ENCODE measurements at regions not wholly inside any gene's neighbourhood (a gene's known extent, or its start where the extent isn't known, plus 50 kb on each side); places are given as distances from the start of the nearest gene placed in this dataset.

DNA sequence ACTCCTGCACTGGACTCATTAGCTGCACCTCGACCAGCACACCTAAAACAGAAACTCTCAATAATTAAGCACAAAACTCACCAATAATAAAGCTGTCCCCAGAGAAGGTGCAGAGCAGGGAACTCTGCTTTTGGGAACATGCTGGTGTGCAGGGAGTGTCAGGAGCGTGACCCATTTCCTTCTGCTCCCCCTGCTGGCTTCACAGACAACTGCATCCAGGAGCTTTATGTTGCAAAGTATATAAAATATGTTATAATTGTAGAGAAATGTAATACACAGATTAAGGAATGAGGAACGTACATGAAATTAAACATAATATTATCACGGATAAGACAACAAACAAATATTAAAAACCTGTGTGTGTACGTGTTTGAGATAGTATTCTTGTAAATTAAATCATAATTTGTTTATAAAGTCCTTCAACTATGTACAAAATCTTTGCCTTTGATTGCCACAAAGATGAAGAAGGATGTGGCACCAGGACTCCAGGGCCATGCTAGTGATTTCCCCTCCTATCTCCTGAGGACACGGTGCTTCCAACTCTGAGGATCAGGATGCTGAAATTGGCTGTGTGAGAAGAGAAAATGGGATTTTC is 68.6 kb upstream of the MAL start (continued):
- TF ChIP-seq, protein P1, sequence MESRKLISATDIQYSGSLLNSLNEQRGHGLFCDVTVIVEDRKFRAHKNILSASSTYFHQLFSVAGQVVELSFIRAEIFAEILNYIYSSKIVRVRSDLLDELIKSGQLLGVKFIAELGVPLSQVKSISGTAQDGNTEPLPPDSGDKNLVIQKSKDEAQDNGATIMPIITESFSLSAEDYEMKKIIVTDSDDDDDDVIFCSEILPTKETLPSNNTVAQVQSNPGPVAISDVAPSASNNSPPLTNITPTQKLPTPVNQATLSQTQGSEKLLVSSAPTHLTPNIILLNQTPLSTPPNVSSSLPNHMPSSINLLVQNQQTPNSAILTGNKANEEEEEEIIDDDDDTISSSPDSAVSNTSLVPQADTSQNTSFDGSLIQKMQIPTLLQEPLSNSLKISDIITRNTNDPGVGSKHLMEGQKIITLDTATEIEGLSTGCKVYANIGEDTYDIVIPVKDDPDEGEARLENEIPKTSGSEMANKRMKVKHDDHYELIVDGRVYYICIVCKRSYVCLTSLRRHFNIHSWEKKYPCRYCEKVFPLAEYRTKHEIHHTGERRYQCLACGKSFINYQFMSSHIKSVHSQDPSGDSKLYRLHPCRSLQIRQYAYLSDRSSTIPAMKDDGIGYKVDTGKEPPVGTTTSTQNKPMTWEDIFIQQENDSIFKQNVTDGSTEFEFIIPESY (IDR thresholded peaks at IDR 0.05): no peak

DNA sequence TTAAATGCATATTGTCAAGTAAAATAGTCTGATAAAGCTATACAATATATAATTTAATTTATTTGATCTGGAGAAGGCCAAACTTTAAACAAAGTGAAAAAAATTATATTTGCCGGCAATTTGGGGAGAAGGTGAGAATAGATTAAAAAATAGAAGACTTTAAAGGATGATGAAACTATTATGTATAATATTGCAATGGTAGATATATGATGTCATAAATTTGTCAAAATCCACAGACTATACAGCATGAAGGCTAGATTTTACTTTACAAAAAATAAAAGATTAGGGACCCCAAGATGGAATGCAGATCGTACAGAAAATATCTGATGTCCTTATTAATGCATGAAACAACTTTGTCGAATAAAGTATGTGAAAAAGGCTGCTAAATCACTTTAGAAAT is 67.3 kb upstream of the MAL start:
- Histone ChIP-seq H3K27me3 (replicated peaks in 1 of 2; ENCODE audit: control insufficient read depth in 2 of 2, insufficient read depth in 2 of 2, low read length in 1 of 2) (peaks cover 0 to 3% of the 10 kb centered on the region in 2 experiments; a peak in 1 of 4 replicates), H3K27ac (ENCODE audit: control insufficient read depth, insufficient read depth) (no peak overlapping the region), H3K36me3 (ENCODE audit: control insufficient read depth in 2 of 2, insufficient read depth in 2 of 2, low read length in 1 of 2) (no peaks in the 10 kb centered on the region), H3K9me3 (replicated peaks; ENCODE audit: control insufficient read depth, insufficient read depth, low read length) (no peaks in the 10 kb centered on the region), H4K20me1 (ENCODE audit: control insufficient read depth, insufficient read depth) (no peaks in the 10 kb centered on the region), H3K4me3 (no peak overlapping the region), H3K9ac (ENCODE audit: control insufficient read depth, insufficient read depth, low read length) (no peak overlapping the region), H3K79me2 (ENCODE audit: control insufficient read depth, insufficient read depth, low read length) (no peaks in the 10 kb centered on the region), H2AFZ (ENCODE audit: control insufficient read depth, low read depth, low read length) (no peak overlapping the region), H3K4me1 (ENCODE audit: control insufficient read depth, insufficient read depth, low read length) (no peaks in the 10 kb centered on the region), H3K4me2 (ENCODE audit: control insufficient read depth, insufficient read depth) (no peak overlapping the region)
- in situ Hi-C loops (cut with MboI) (no loop called here), intact Hi-C loops (cut with micrococcal nuclease; ENCODE audit: unreplicated experiment) (no loop called here)
- ATAC-seq (no peak), DNase-seq (ENCODE audit: low read depth, low spot score) (no peak), FAIRE-seq (no peak)
- WGBS (ENCODE audit: insufficient coverage, insufficient replicate concordance, low lambda C conversion rate, missing lambda C conversion rate): 10% methylated on average over 3 of the region's 3 CpGs
- CTCF ChIA-PET: interaction anchor here (1.8 to 3.6 kb wide), 3 partner anchors 21 to 83 kb away, joined by 9 to 53 read pairs (median 9); no protein-coding TSS in a partner anchor
- POLR2A ChIA-PET: no interaction called here
- SMC1A ChIA-PET (ENCODE audit: uncharacterized antibody, unreplicated experiment): interaction anchor here (0.8 kb wide), 1 partner anchor 153 kb away, joined by 3 read pairs; no protein-coding TSS in a partner anchor
- BruUV-seq (replicated peaks): no TSS peak
- RAD21 ChIA-PET (ENCODE audit: unreplicated experiment): interaction anchor here (0.5 to 3.0 kb wide), 2 partner anchors 30 to 85 kb away, joined by 4 to 15 read pairs; no protein-coding TSS in a partner anchor
- no peak for TF ChIP-seq SMARCA5 (IDR thresholded peaks at IDR 0.05)
- no peak for TF ChIP-seq NR2C1 (IDR thresholded peaks at IDR 0.05)
- TF ChIP-seq PAX8 (IDR thresholded peaks at IDR 0.05): no peak
- TF ChIP-seq, protein P2, sequence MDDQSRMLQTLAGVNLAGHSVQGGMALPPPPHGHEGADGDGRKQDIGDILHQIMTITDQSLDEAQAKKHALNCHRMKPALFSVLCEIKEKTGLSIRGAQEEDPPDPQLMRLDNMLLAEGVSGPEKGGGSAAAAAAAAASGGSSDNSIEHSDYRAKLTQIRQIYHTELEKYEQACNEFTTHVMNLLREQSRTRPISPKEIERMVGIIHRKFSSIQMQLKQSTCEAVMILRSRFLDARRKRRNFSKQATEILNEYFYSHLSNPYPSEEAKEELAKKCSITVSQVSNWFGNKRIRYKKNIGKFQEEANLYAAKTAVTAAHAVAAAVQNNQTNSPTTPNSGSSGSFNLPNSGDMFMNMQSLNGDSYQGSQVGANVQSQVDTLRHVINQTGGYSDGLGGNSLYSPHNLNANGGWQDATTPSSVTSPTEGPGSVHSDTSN (IDR thresholded peaks at IDR 0.05; ENCODE audit: insufficient replicate concordance, low read depth, low read length): no peak
- no peak for TF ChIP-seq SREBF1 (IDR thresholded peaks at IDR 0.05; ENCODE audit: low read length)
- TF ChIP-seq SMAD1 (IDR thresholded peaks at IDR 0.05; ENCODE audit: low read depth, partially characterized antibody): no peak
- no peak for TF ChIP-seq ZNF384 (IDR thresholded peaks at IDR 0.05; ENCODE audit: borderline replicate concordance, low read depth, low read length)
- TF ChIP-seq, protein P3, sequence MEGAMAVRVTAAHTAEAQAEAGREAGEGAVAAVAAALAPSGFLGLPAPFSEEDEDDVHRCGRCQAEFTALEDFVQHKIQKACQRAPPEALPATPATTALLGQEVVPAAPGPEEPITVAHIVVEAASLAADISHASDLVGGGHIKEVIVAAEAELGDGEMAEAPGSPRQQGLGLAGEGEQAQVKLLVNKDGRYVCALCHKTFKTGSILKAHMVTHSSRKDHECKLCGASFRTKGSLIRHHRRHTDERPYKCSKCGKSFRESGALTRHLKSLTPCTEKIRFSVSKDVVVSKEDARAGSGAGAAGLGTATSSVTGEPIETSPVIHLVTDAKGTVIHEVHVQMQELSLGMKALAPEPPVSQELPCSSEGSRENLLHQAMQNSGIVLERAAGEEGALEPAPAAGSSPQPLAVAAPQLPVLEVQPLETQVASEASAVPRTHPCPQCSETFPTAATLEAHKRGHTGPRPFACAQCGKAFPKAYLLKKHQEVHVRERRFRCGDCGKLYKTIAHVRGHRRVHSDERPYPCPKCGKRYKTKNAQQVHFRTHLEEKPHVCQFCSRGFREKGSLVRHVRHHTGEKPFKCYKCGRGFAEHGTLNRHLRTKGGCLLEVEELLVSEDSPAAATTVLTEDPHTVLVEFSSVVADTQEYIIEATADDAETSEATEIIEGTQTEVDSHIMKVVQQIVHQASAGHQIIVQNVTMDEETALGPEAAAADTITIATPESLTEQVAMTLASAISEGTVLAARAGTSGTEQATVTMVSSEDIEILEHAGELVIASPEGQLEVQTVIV (IDR thresholded peaks at IDR 0.05; ENCODE audit: borderline replicate concordance, partially characterized antibody): no peak
- TF ChIP-seq POLR2A (IDR thresholded peaks at IDR 0.05; ENCODE audit: low read depth, low read length): no peak
- TF ChIP-seq SUPT20H (IDR thresholded peaks at IDR 0.05; ENCODE audit: borderline replicate concordance, control insufficient read depth, low read depth, low read length): no peak
- TF ChIP-seq, protein P4, sequence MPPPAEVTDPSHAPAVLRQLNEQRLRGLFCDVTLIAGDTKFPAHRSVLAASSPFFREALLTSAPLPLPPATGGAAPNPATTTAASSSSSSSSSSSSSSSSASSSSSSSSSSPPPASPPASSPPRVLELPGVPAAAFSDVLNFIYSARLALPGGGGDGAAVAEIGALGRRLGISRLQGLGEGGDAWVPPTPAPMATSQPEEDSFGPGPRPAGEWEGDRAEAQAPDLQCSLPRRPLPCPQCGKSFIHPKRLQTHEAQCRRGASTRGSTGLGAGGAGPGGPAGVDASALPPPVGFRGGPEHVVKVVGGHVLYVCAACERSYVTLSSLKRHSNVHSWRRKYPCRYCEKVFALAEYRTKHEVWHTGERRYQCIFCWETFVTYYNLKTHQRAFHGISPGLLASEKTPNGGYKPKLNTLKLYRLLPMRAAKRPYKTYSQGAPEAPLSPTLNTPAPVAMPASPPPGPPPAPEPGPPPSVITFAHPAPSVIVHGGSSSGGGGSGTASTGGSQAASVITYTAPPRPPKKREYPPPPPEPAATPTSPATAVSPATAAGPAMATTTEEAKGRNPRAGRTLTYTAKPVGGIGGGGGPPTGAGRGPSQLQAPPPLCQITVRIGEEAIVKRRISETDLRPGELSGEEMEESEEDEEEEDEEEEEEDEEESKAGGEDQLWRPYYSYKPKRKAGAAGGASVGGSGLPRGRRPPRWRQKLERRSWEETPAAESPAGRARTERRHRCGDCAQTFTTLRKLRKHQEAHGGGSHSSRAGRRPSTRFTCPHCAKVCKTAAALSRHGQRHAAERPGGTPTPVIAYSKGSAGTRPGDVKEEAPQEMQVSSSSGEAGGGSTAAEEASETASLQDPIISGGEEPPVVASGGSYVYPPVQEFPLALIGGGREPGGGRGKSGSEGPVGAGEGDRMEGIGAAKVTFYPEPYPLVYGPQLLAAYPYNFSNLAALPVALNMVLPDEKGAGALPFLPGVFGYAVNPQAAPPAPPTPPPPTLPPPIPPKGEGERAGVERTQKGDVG (CRISPR knock-in tag; IDR thresholded peaks at IDR 0.05): no peak
- no peak for TF ChIP-seq JUNB (IDR thresholded peaks at IDR 0.05)
- no peak for TF ChIP-seq SRF (IDR thresholded peaks at IDR 0.05; ENCODE audit: low read depth in 2 of 2, low read length in 2 of 2)

Data from GM12878 (cell line).